ENCODE measurements at regions not wholly inside any gene's neighbourhood (a gene's known extent, or its start where the extent isn't known, plus 50 kb on each side); places are given as distances from the start of the nearest gene placed in this dataset.

DNA sequence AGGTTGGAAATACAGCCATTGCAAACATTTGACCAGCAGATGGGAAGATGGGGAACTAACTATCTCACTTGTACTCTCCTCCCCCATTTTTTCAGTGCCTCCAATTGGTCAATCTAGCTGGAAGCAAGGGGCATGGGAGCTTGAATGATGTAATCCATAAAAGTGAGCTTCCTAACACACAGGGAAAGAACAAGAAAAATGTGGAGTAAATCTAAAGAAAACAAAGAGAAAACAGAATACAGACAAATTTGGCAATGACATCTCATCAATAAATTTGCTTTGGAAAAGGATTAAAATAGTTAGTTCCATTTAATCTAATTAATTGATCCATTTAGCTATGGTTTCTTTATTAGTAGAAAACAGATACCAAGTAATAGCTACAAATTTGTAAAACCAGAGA is 592.6 kb upstream of the SOX9 start:
- DNase-seq (ENCODE audit: low read depth) = no peak
- no peak for TF ChIP-seq CTCF (IDR thresholded peaks at IDR 0.05; ENCODE audit: insufficient read depth, low read depth, low read length)
- no peak overlapping the region for H3K4me3 ChIP-seq (ENCODE audit: low read depth, low read length)

DNA sequence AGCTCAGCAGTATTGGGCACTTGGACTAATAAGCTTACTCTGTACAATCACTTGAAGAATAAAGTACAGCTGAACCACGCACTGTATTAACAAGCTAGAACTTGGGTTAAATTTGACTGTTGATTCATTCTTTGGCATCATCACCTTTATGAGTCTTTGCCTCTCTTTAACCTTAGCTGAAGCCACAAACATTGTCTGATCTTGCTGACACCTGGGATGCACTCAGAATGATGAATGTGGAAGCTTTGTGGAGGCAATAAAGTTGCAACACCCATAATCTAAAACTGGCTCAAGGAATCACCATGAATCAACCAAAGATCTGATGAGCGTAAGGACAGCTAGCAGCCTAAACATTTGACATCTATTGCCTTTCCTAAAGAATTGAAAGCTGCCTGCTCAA is 590.6 kb upstream of the SOX9 start:
- no peak for DNase-seq (ENCODE audit: low read depth)
- no peak overlapping the region for H3K4me3 ChIP-seq (ENCODE audit: low read depth, low read length)
- no peak for TF ChIP-seq CTCF (IDR thresholded peaks at IDR 0.05; ENCODE audit: insufficient read depth, low read depth, low read length)

- no peak for TF ChIP-seq CTCF (IDR thresholded peaks at IDR 0.05; ENCODE audit: insufficient read depth, low read depth, low read length)
- no peak for DNase-seq (ENCODE audit: low read depth)
- H3K4me3 ChIP-seq (ENCODE audit: low read depth, low read length) = no peak overlapping the region
Measured at GRCh38 chr17:71535321-71535720, 585.5 kb upstream of the SOX9 start.

GRCh38 chr17:71546419-71546818 is 574.4 kb upstream of the SOX9 start:
- H3K4me3 ChIP-seq (ENCODE audit: low read depth, low read length) = no peak overlapping the region
- TF ChIP-seq CTCF (IDR thresholded peaks at IDR 0.05; ENCODE audit: insufficient read depth, low read depth, low read length) = no peak
- DNase-seq (ENCODE audit: low read depth) = no peak

DNA sequence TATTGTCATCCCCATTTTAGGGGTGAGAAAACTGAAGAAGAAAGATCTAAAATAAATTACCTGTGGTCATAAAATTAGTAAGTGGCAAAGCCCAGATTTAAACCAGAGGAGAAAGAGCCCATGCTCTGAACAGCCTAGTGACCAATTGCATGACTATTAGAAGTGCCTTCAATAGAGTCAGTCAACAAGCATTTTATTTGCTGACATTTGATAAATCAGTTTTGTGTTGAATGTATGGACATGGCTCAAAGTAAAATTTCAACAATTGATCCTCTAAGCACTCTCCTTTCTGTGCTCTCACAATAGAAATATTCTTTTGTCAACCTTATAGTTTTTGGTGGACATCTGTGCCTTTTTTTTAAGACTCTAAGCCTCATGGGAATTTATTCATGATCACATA is 572.9 kb upstream of the SOX9 start:
- no peak for TF ChIP-seq CTCF (IDR thresholded peaks at IDR 0.05; ENCODE audit: insufficient read depth, low read depth, low read length)
- no peak overlapping the region for H3K4me3 ChIP-seq (ENCODE audit: low read depth, low read length)
- DNase-seq (ENCODE audit: low read depth) = no peak

DNA sequence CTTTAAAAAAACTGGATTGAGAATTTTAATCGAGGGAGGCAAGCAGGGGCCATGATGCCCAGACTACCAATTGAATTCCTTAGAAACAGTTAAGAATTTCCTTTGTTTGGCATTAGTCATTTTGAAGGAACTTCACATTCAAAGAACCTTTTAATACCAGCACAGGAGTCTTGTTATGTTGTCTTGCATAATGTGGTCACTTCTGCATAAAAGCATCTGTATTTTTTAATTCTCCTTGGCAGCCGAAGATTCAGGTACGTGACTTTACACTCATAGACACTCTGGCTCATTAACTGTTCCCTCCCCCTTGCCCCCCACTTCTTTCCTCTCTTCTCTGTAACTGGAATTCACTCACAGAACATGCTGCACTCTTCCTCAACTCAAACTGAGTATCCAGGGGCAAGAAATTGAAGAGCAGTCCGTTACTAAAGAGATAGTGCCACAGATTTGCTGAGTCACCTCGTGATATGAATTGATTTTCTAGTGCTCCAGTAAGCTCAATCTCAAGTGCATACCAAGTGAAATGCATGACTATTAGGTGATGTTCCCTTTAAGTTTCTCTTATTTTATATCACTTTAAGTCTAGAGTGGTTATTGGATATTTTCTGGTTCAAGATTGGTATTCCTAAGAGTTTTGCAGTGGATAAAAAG is 572.2 kb upstream of the SOX9 start:
- no peak for DNase-seq (ENCODE audit: low read depth)
- H3K4me3 ChIP-seq (ENCODE audit: low read depth, low read length) = no peak overlapping the region
- no peak for TF ChIP-seq CTCF (IDR thresholded peaks at IDR 0.05; ENCODE audit: insufficient read depth, low read depth, low read length)

GRCh38 chr17:71550675-71551074 is 570.1 kb upstream of the SOX9 start:
- no peak for DNase-seq (ENCODE audit: low read depth)
- no peak for TF ChIP-seq CTCF (IDR thresholded peaks at IDR 0.05; ENCODE audit: insufficient read depth, low read depth, low read length)
- no peak overlapping the region for H3K4me3 ChIP-seq (ENCODE audit: low read depth, low read length)

Data from fibroblast of villous mesenchyme (primary cell).